WTC11 (cell line): ENCODE measurements at regions not wholly inside any gene's neighbourhood (a gene's known extent, or its start where the extent isn't known, plus 50 kb on each side); places are given as distances from the start of the nearest gene placed in this dataset.

ENCODE experiments used
- ATF1 ChIP-seq: sonication (generic); formaldehyde crosslinking; IDR thresholded peaks from 2 replicates; pipeline ENCODE4 v1.8.1; 2023; ENCODE audit warnings: mild to moderate bottlenecking, moderate library complexity, missing genetic modification reagents
- CTCF ChIP-seq: fragments of 200-600 bp; IDR thresholded peaks from 2 replicates; pipeline ENCODE4 v1.8.0; 2022; ENCODE audit warnings: antibody characterized with exemption
- FOXP4 ChIP-seq: sonication (generic); formaldehyde crosslinking; IDR thresholded peaks from 2 replicates; pipeline ENCODE4 v1.8.0; 2022; ENCODE audit warnings: mild to moderate bottlenecking, missing genetic modification reagents
- NFYB ChIP-seq: sonication (generic); formaldehyde crosslinking; conservative IDR thresholded peaks from 2 replicates; pipeline ENCODE4 v1.8.0; 2022; ENCODE audit warnings: low read depth, missing genetic modification reagents
- ZBTB21 ChIP-seq: sonication (generic); formaldehyde crosslinking; IDR thresholded peaks from 2 replicates; pipeline ENCODE4 v1.8.1; 2023; ENCODE audit warnings: mild to moderate bottlenecking, missing genetic modification reagents, borderline replicate concordance
- ZNF138 ChIP-seq: sonication (generic); formaldehyde crosslinking; conservative IDR thresholded peaks from 2 replicates; pipeline ENCODE4 v1.8.1; 2022; ENCODE audit warnings: mild to moderate bottlenecking, moderate library complexity, missing genetic modification reagents

- TF ChIP-seq CTCF = no peak
- no peak for TF ChIP-seq ZBTB21 (CRISPR knock-in tag)
- TF ChIP-seq ATF1 = no peak
- no peak for TF ChIP-seq FOXP4
- TF ChIP-seq NFYB (CRISPR knock-in tag) = no peak
- no peak for TF ChIP-seq ZNF138
Measured at GRCh38 chr3:72257203-72257602, 472.3 kb upstream of the PROK2 start.
